Right atrium auricular region (tissue), 2 donors: ENCODE measurements at regions not wholly inside any gene's neighbourhood (a gene's known extent, or its start where the extent isn't known, plus 50 kb on each side); places are given as distances from the start of the nearest gene placed in this dataset.

Experiments used
- DNase-seq: peaks from one replicate; pipeline ENCODE4 v3.0.0-alpha.2; 2019; ENCODE audit warnings: low spot score
- H3K27ac ChIP-seq, 2 donors: fragments of 200-600 bp; sonication (generic); 1 replicate in 1 of 2; 2 replicates in 1 of 2; pipeline ENCODE4 v1.5.1; 2016 to 2019
- H3K27me3 ChIP-seq, 2 donors: fragments of 200-600 bp; sonication (generic); one replicate each; pipeline versions ENCODE4 v1.5.1 to v1.6.0; 2017 to 2019
- H3K36me3 ChIP-seq: fragments of 200-600 bp; sonication (generic); one replicate; pipeline ENCODE4 v1.5.1; 2016
- H3K4me1 ChIP-seq, 2 donors: fragments of 200-600 bp; sonication (generic); one replicate each; pipeline versions ENCODE4 v1.5.1 to v1.6.0; 2017 to 2019
- H3K4me3 ChIP-seq, 2 donors: fragments of 200-600 bp; sonication (generic); 1 replicate in 1 of 2; 2 replicates in 1 of 2; pipeline ENCODE4 v1.5.1; 2017 to 2019; ENCODE audit warnings: mild to moderate bottlenecking in 1 of 2, moderate library complexity in 1 of 2
- H3K9me3 ChIP-seq, 2 donors: fragments of 200-600 bp; sonication (generic); one replicate each; pipeline ENCODE4 v1.5.1; 2019
- TF ChIP-seq, protein P1 (sequence below), 2 donors: fragments of 200-600 bp; sonication (generic); IDR thresholded peaks; one replicate each; pipeline ENCODE4 v1.5.1; 2019; ENCODE audit warnings: antibody characterized with exemption in 2 of 2

DNA sequence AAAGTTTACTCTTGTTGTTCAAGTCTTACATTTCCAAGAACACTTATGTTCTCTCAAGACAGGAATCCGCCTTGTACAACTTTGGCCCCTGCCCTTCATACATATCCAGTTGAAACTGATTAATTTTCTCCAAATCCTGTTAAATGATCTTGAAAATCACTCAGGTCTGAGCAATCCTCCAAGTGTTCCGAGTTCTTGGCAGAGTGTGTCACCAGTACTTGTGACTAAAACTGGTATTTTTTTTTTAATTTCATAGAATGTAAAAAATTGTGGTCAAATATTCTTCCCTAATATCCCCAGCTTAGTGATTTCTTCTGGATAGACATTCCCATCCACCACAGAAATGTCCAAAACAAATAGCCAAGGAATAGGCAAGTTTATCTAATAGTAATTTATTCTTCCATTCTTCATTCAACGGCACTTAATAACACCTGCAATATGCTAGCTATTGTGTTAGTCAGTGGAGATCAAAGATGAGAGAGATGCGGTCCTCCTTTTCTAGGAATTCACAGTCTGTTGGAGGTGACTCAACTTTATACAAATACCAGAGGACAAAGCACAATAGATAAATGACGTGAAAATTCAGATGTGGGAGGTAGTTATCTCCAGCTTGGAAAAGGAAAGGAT, 71.4 kb downstream of the DIRAS3 start:
- TF ChIP-seq, protein P1, sequence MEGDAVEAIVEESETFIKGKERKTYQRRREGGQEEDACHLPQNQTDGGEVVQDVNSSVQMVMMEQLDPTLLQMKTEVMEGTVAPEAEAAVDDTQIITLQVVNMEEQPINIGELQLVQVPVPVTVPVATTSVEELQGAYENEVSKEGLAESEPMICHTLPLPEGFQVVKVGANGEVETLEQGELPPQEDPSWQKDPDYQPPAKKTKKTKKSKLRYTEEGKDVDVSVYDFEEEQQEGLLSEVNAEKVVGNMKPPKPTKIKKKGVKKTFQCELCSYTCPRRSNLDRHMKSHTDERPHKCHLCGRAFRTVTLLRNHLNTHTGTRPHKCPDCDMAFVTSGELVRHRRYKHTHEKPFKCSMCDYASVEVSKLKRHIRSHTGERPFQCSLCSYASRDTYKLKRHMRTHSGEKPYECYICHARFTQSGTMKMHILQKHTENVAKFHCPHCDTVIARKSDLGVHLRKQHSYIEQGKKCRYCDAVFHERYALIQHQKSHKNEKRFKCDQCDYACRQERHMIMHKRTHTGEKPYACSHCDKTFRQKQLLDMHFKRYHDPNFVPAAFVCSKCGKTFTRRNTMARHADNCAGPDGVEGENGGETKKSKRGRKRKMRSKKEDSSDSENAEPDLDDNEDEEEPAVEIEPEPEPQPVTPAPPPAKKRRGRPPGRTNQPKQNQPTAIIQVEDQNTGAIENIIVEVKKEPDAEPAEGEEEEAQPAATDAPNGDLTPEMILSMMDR (IDR thresholded peaks at IDR 0.05) = no peak
- no peak for DNase-seq
- H3K9me3 ChIP-seq = no peaks in the 10 kb centered on the region
- no peak overlapping the region for H3K4me3 ChIP-seq
- H3K27me3 ChIP-seq = no peaks in the 10 kb centered on the region
- H3K4me1 ChIP-seq = peaks cover 0 to 2% of the 10 kb centered on the region in 2 donors
- no peaks in the 10 kb centered on the region for H3K36me3 ChIP-seq
- no peak overlapping the region for H3K27ac ChIP-seq

DNA sequence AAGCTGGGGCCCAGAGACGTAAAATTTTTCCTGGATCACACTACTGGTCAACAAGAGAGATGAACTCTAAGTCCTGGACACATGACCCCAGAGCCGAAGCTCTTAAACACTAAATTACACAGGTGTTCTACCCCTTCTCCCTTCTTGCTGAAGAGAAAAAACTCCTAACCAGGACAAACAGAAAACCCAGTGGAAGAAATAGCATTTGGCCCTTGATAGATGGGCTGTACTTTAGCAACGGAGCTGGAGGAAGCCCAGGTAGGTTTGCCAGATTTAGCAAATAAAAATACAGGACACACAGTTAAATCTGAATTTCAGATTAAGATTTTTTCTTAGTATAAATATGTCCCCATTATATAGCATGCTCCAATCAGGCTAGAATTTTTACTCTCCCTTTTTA, 72.7 kb downstream of the DIRAS3 start:
- Histone ChIP-seq H3K9me3 (no peaks in the 10 kb centered on the region), H3K27ac (no peak overlapping the region), H3K4me3 (no peak overlapping the region), H3K4me1 (no peaks in the 10 kb centered on the region), H3K36me3 (no peaks in the 10 kb centered on the region), H3K27me3 (no peaks in the 10 kb centered on the region)
- no peak for DNase-seq
- TF ChIP-seq, protein P1 (IDR thresholded peaks at IDR 0.05) = no peak

DNA sequence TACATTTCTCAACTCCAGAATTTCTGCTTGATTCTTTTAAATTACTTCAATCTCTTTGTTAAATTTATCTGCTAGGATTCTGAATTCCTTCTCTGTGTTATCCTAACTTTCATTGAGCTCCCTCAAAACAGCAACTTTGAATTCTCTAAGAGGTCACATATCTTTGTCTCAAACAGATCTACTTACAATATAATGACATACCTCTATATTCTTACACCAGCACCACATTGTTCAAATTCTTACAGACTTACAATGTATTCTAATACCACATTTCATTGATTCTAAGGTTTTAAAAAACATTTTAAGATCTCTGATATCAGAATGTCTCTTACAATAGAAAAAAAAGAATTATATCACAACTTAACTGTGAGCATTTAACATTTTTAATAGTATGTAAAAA, 77.4 kb downstream of the DIRAS3 start:
- Histone ChIP-seq H3K4me3 (no peak overlapping the region), H3K36me3 (no peaks in the 10 kb centered on the region), H3K9me3 (no peaks in the 10 kb centered on the region), H3K27ac (no peak overlapping the region), H3K4me1 (no peaks in the 10 kb centered on the region), H3K27me3 (no peaks in the 10 kb centered on the region)
- TF ChIP-seq, protein P1 (IDR thresholded peaks at IDR 0.05) = no peak
- DNase-seq = no peak

DNA sequence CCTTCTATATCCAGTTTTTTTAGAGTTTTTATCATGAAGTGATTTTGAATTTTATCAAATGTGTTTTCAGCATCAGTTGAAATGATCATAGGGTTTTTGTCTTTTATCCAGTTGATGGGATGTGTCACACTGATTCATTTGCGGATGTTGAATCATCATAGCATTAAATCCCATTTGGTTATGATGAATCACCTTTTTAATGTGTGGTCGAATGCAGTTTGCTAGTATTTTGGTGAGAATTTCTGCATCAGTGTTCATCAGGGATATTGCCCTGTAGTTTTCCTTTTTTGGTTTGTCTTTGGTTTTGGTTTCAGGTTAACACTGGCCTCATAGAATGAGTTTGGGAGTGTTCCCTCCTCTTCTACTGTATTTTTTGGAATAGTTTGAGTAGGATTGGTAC, 80.3 kb downstream of the DIRAS3 start:
- TF ChIP-seq, protein P1 (IDR thresholded peaks at IDR 0.05) = no peak
- DNase-seq = no peak
- Histone ChIP-seq H3K36me3 (no peaks in the 10 kb centered on the region), H3K27me3 (no peaks in the 10 kb centered on the region), H3K4me1 (no peaks in the 10 kb centered on the region), H3K27ac (no peak overlapping the region), H3K9me3 (no peaks in the 10 kb centered on the region), H3K4me3 (no peak overlapping the region)

DNA sequence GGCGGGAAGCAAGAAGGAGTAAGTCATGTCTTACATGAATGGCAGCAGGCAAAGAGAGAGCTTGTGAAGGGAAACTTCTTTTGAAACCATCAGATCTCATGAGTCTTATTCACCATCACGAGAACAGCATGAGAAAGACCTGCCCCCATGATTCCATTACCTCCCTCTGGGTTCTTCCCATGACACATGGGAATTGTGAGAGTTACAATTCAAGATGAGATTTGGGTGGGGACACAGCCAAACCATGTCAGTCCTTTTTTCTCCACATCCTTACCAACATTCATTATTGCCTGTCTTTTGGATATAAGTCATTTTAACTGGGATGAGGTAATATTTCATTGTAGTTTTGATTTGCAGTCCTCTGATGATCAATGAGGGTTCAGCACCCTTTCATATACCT, 81.0 kb downstream of the DIRAS3 start:
- Histone ChIP-seq H3K9me3 (peaks cover 0 to 2% of the 10 kb centered on the region in 2 donors), H3K27me3 (no peaks in the 10 kb centered on the region), H3K27ac (no peak overlapping the region), H3K36me3 (no peaks in the 10 kb centered on the region), H3K4me3 (no peak overlapping the region), H3K4me1 (no peaks in the 10 kb centered on the region)
- DNase-seq = no peak
- TF ChIP-seq, protein P1 (IDR thresholded peaks at IDR 0.05) = no peak

DNA sequence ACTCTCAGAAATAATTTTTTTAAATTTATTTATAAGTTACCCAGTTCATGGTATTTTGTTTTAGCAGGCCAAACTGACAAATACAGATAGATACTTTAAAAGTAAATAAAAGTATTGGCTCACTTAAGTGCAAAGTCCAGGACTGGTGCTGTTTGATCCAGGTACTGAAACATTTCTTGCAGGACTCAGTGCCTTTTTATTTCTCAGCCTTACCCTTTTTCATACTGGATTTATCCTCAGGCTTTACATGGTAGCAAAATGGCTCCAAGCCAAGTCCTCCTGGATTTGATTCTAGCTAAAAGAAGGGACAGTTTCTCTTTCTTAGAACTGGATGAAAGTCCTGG, 83.8 kb downstream of the DIRAS3 start:
- Histone ChIP-seq H3K4me1 (no peaks in the 10 kb centered on the region), H3K4me3 (no peak overlapping the region), H3K36me3 (no peaks in the 10 kb centered on the region), H3K27me3 (no peaks in the 10 kb centered on the region), H3K9me3 (peaks cover 0 to 21% of the 10 kb centered on the region in 2 donors), H3K27ac (no peak overlapping the region)
- DNase-seq = no peak
- TF ChIP-seq, protein P1 (IDR thresholded peaks at IDR 0.05) = no peak
